D721Med (cell line): ENCODE measurements at regions not wholly inside any gene's neighbourhood (a gene's known extent, or its start where the extent isn't known, plus 50 kb on each side); places are given as distances from the start of the nearest gene placed in this dataset.
A peak's percentile ranks its signal among the peaks of the same experiment; 100 is the strongest.

ENCODE experiments used
- DNase-seq: peaks from one replicate; pipeline ENCODE4 v3.0.0; 2011; ENCODE audit warnings: low spot score; ENCODE audit not compliant: insufficient read length
- FAIRE-seq: peaks from 2 replicates; lab custom pipeline; 2011; peaks lifted over from hg19 to GRCh38; lab: Jason Lieb, UNC
- TF ChIP-seq, protein P1 (sequence below): IDR thresholded peaks from 2 replicates; pipeline ENCODE4 v1.5.1; 2012; ENCODE audit warnings: mild to moderate bottlenecking, control low read depth; ENCODE audit not compliant: insufficient read depth; ENCODE audit errors: missing control alignments

DNA sequence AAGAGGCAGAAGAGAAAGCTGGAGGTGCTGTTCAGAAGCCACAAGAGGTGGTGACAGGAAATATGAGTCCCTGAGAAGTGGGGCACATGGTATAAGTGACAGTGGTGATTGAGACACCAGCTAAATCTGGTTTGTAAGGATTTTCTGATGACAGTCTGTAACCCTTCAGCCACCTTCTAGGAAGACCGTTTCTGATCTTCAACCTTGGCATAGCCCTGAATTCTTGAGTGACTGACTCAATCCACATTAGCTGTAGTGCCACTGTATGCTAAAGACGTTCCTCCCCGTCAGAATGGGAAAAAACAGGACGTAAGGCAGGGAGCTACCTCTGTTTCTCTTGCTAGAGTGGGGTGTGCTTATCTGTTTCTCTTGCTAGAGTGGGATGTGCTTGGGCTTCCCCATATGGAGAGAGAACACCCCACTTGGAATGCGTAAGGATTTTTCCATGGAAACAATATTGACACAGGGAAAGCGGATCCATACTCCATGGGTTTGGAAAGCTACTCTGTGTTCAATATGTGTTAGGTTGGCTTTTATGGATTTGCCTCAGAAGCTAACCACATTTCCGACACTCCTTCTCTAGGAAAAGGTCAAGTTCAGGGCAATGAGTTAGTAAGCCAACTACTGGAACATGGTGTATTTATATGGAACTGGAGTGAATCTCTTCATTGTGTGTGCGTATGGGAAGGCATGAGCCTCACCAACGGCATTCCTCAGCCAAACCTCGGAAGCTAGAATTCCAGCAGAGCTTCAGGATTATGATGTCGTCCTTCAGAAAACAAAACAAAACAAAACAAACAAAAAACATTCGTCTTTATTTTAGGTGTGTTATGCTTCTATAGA is 948.8 kb upstream of the SLC10A2 start:
- no peak for FAIRE-seq
- no peak for DNase-seq
- TF ChIP-seq, protein P1, sequence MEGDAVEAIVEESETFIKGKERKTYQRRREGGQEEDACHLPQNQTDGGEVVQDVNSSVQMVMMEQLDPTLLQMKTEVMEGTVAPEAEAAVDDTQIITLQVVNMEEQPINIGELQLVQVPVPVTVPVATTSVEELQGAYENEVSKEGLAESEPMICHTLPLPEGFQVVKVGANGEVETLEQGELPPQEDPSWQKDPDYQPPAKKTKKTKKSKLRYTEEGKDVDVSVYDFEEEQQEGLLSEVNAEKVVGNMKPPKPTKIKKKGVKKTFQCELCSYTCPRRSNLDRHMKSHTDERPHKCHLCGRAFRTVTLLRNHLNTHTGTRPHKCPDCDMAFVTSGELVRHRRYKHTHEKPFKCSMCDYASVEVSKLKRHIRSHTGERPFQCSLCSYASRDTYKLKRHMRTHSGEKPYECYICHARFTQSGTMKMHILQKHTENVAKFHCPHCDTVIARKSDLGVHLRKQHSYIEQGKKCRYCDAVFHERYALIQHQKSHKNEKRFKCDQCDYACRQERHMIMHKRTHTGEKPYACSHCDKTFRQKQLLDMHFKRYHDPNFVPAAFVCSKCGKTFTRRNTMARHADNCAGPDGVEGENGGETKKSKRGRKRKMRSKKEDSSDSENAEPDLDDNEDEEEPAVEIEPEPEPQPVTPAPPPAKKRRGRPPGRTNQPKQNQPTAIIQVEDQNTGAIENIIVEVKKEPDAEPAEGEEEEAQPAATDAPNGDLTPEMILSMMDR: no peak

DNA sequence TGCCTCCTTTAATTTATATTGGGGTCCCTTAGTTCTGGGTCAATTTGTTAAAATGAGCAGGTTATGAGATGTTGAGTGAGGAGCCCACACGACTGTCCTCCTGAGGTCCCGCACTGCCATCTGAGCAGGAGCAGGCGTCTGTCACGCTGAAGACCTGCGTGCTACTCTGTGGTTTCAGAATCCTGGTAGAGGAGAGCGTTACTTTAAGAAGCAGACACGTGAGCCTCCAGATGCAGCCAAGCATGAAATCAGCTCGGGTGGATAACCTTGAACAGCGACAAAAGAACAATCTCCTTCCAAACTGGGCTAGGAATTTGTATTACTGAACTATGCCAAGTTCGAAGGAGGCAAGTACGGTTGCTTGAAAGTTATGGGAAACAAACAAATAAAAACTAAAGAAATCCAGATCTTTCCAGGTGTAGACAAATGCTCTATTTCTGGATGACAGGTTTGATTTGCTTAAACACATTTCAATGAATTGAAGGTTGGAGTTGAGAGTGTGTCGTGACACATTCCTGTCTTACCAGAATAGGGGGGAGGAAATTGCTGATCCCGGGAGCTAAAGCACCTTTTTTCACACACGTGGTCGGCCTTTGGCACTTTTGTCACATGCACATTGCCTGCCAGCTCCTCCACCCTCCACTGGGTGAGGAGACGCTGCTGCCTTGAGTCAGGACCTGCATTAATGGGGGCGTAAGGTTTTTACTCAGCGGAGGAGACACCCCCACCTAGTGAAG is 945.5 kb upstream of the SLC10A2 start:
- TF ChIP-seq, protein P1: no peak
- FAIRE-seq: peak; percentile 38
- no peak for DNase-seq

DNA sequence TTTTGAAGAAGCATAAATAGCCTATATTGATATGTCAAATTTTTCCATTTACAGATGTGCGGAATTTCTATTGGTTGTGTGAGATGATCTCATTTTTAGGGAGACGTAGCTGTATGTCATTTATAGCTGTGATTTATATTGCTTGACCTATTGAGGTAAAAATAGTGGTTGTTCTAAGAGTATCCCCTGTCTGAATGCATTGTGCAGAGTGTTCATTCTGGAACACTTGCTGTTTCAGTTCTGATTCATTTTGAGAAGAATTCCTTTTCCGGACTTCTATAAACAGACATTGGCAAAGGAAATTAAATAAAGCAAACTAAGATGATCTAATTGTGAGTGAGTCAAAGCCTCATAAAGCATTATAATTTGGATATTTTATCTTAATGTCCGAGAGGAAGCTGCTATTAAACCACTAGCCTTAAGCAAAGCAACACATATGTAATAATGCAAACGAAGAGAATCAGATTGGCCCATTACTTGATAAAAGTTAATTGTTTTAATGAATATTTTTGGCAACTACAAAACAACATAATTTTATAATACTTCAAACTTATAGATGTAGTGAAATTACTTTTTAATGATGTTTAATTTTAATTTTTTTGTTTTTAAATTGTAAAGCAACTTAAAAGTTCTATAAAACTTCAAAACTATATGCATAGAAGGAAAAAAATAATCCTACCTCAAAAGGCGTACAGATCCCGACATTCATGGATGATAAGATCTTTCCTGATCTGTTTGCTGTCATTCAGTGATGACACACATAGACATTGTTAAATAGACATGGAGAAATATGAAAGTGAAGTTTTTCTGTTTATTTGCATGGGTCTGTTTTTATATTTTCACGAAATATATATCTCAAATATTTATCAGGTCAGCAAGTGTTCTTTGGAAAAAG is 942.6 kb upstream of the SLC10A2 start:
- FAIRE-seq (no peak), DNase-seq (no peak)
- TF ChIP-seq, protein P1: no peak

DNA sequence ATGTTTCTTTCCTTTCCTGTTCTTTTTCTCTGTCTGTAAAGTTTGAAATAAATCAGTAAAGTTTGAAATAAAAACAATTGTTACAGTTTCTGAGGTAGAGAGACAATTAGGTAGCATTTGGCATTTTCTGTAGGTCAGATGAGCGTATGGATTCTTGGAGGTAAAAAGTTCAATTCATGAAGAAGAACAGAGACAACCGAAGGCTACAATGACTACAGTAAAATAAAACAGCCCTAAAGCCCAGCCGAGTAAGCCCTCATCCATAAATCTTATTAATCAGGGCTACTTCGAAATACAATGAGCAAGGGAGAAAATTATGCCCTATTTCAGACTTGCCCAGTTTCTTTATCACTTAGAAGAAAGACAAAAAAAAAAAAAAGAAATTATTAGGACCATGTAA is 941.9 kb upstream of the SLC10A2 start:
- TF ChIP-seq, protein P1: no peak
- FAIRE-seq: no peak
- no peak for DNase-seq

DNA sequence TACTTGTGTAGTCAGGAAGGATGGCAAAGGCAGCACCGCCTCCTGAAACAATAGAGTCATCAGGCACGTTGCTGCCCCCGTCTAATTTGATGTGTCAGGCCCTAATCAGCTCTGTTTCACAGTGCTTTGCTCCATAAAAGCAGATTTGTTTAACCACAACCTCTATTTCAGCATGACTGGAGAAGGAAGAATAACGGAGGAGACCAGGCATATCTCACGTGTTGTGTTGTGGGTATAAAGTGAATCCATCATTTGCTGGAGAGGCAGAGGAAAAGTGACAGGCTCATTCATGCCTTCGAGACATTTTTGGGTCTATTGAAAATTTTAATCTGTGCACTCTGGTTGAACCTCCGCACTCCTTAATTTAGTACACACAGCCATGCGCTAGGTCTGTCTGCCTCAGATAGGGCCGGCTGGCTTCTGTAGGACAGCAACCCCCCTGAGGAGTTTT is 940.4 kb upstream of the SLC10A2 start:
- no peak for DNase-seq
- TF ChIP-seq, protein P1: no peak
- FAIRE-seq: no peak

DNA sequence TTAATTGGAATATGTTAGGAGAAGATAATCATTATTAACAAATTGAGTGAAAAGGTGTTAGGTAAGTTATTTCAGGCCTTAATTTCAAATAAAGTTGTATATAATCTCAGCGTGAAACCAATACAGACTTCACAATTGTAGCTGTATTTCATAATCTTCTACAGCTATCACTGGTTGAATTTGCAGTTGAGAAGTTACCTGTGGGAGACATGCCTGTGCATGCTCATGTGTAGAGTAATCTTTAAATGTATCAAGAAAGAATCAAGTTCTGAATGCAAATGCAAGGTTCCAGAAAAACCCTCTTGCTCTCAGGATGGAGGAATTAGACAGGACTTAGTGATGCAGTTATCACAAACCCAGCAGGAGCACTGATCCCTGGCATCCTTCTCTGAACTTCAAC is 938.4 kb upstream of the SLC10A2 start:
- DNase-seq (no peak), FAIRE-seq (no peak)
- TF ChIP-seq, protein P1: no peak
